Astrocyte (in vitro differentiated cells and primary cell): ENCODE measurements at regions not wholly inside any gene's neighbourhood (a gene's known extent, or its start where the extent isn't known, plus 50 kb on each side); places are given as distances from the start of the nearest gene placed in this dataset.

Experiments used
- DNase-seq: peaks from one replicate; pipeline ENCODE4 v3.0.0-alpha.2; 2010; ENCODE audit warnings: low read depth
- FAIRE-seq: peaks from 2 replicates; lab custom pipeline; 2011; peaks lifted over from hg19 to GRCh38; lab: Jason Lieb, UNC
- H2AFZ ChIP-seq: 2 replicates; pipeline ENCODE4 v1.6.0; 2012; ENCODE audit warnings: low read depth, low read length, inconsistent platforms
- H3K27ac ChIP-seq: 2 replicates; pipeline ENCODE4 v1.5.1; 2011; ENCODE audit warnings: low read depth, low read length, inconsistent platforms
- H3K27me3 ChIP-seq: 2 replicates; pipeline ENCODE4 v1.6.0; 2011; ENCODE audit warnings: low read length, inconsistent platforms; ENCODE audit not compliant: insufficient read depth
- H3K36me3 ChIP-seq: 2 replicates; pipeline ENCODE4 v1.5.1; 2011; ENCODE audit warnings: low read length, inconsistent platforms; ENCODE audit not compliant: insufficient read depth
- H3K4me1 ChIP-seq: 2 replicates; pipeline ENCODE4 v1.5.1; 2011; ENCODE audit warnings: low read length, inconsistent platforms; ENCODE audit not compliant: insufficient read depth
- H3K4me2 ChIP-seq: 2 replicates; pipeline ENCODE4 v1.6.0; 2012; ENCODE audit warnings: low read length, inconsistent platforms
- H3K4me3 ChIP-seq: 2 replicates; pipeline ENCODE4 v1.5.1; 2011; ENCODE audit warnings: low read depth, mild to moderate bottlenecking, low read length, inconsistent platforms; ENCODE audit not compliant: insufficient read depth
- H3K79me2 ChIP-seq: 2 replicates; pipeline ENCODE4 v1.6.0; 2012; ENCODE audit warnings: mild to moderate bottlenecking, low read length, inconsistent platforms; ENCODE audit not compliant: insufficient read depth
- H3K9ac ChIP-seq: 2 replicates; pipeline ENCODE4 v1.6.0; 2012; ENCODE audit warnings: mild to moderate bottlenecking, low read length, inconsistent platforms
- H3K9me3 ChIP-seq: 2 replicates; pipeline ENCODE4 v1.5.1; 2012; ENCODE audit warnings: low read depth, mild to moderate bottlenecking, low read length, inconsistent platforms; ENCODE audit not compliant: insufficient read depth
- H4K20me1 ChIP-seq: 2 replicates; pipeline ENCODE4 v1.6.0; 2012; ENCODE audit warnings: low read length, inconsistent platforms; ENCODE audit not compliant: insufficient read depth
- H3K27ac Mint-ChIP-seq: one replicate; pipeline ENCODE4 v1.8.0; 2021; ENCODE audit warnings: mild to moderate bottlenecking, mixed read lengths; ENCODE audit not compliant: unreplicated experiment
- H3K27me3 Mint-ChIP-seq: one replicate; pipeline ENCODE4 v1.8.0; 2021; ENCODE audit warnings: low read depth, mixed read lengths; ENCODE audit not compliant: unreplicated experiment
- H3K36me3 Mint-ChIP-seq: one replicate; pipeline ENCODE4 v1.8.0; 2021; ENCODE audit warnings: low read depth, mixed read lengths; ENCODE audit not compliant: unreplicated experiment
- H3K4me1 Mint-ChIP-seq: one replicate; pipeline ENCODE4 v1.8.0; 2021; ENCODE audit warnings: low read depth, mixed read lengths; ENCODE audit not compliant: unreplicated experiment
- H3K4me3 Mint-ChIP-seq: one replicate; pipeline ENCODE4 v1.8.0; 2021; ENCODE audit warnings: mild to moderate bottlenecking, moderate library complexity, mixed read lengths; ENCODE audit not compliant: unreplicated experiment
- H3K9me3 Mint-ChIP-seq: one replicate; pipeline ENCODE4 v1.8.0; 2021; ENCODE audit warnings: mild to moderate bottlenecking, mixed read lengths; ENCODE audit not compliant: unreplicated experiment
- EZH2 ChIP-seq: IDR thresholded peaks from 2 replicates; pipeline ENCODE4 v1.6.1; 2012; ENCODE audit warnings: mild to moderate bottlenecking, low read length, inconsistent platforms; ENCODE audit not compliant: insufficient read depth
- TF ChIP-seq, protein P1 (sequence below): IDR thresholded peaks from 2 replicates; pipeline ENCODE4 v1.5.1; 2011; ENCODE audit warnings: low read depth, mild to moderate bottlenecking, inconsistent platforms, low read length, moderate library complexity; ENCODE audit not compliant: insufficient read depth

DNA sequence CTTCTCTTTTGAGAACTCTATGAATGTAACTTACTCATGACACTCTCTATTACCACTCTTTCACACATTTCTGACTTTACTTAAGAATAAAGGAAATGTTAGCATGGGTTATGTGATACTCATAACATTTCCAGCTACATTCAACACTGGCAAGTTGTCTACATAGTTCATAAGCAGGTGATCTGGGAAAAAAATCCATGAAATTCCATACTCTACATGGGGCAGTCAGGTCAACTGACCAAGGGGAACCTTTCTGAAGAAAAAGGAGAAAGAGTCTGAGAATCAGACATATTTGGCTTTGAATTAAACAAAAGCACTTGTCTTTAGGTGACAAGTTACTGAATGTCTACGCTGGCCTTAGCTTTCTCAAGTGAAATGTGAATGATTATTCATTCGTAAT lies 329.1 kb upstream of the ROBO1 start:
- no peaks in the 10 kb centered on the region for H3K4me1 ChIP-seq
- H3K9me3 Mint-ChIP-seq, result no peaks in the 10 kb centered on the region
- H3K27me3 ChIP-seq, result no peaks in the 10 kb centered on the region
- H3K36me3 ChIP-seq, result no peaks in the 10 kb centered on the region
- no peaks in the 10 kb centered on the region for H3K36me3 Mint-ChIP-seq
- no peak overlapping the region for H3K4me3 Mint-ChIP-seq
- no peak overlapping the region for H3K9ac ChIP-seq
- no peaks in the 10 kb centered on the region for H3K4me1 Mint-ChIP-seq
- DNase-seq, result no peak
- H3K4me3 ChIP-seq, result no peak overlapping the region
- FAIRE-seq, result no peak
- H3K27ac Mint-ChIP-seq, result no peak overlapping the region
- no peaks in the 10 kb centered on the region for H3K27me3 Mint-ChIP-seq
- no peak overlapping the region for H3K27ac ChIP-seq
- no peaks in the 10 kb centered on the region for H3K79me2 ChIP-seq
- TF ChIP-seq, protein P1, sequence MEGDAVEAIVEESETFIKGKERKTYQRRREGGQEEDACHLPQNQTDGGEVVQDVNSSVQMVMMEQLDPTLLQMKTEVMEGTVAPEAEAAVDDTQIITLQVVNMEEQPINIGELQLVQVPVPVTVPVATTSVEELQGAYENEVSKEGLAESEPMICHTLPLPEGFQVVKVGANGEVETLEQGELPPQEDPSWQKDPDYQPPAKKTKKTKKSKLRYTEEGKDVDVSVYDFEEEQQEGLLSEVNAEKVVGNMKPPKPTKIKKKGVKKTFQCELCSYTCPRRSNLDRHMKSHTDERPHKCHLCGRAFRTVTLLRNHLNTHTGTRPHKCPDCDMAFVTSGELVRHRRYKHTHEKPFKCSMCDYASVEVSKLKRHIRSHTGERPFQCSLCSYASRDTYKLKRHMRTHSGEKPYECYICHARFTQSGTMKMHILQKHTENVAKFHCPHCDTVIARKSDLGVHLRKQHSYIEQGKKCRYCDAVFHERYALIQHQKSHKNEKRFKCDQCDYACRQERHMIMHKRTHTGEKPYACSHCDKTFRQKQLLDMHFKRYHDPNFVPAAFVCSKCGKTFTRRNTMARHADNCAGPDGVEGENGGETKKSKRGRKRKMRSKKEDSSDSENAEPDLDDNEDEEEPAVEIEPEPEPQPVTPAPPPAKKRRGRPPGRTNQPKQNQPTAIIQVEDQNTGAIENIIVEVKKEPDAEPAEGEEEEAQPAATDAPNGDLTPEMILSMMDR, result no peak
- TF ChIP-seq EZH2, result no peak
- H2AFZ ChIP-seq, result no peak overlapping the region
- no peaks in the 10 kb centered on the region for H4K20me1 ChIP-seq
- no peak overlapping the region for H3K4me2 ChIP-seq
- H3K9me3 ChIP-seq, result no peaks in the 10 kb centered on the region

DNA sequence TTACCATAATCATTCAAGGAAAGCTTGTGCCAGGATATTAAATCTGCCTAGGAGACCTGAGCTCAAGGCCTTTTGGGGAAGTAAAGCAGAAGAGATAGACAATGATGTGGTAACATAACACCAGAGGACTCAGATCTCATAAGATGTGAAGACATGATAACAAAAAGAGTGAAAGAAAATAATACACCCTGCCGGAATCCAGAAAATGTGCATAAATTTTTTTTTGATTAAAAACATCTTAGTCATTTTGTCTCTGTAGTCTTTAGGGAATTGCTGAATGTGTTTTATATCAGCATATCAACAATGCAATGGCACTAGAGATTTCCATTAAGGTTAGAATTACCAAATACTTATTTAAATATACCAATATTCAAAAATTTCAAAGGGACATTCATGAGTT lies 326.8 kb upstream of the ROBO1 start:
- H3K4me3 Mint-ChIP-seq, result no peak overlapping the region
- Histone ChIP-seq H3K4me3 (no peak overlapping the region), H3K79me2 (no peaks in the 10 kb centered on the region), H3K27me3 (no peaks in the 10 kb centered on the region), H2AFZ (peak overlapping the region; percentile 38), H3K4me1 (no peaks in the 10 kb centered on the region), H3K4me2 (no peak overlapping the region), H4K20me1 (no peaks in the 10 kb centered on the region), H3K36me3 (no peaks in the 10 kb centered on the region), H3K27ac (no peak overlapping the region), H3K9ac (no peak overlapping the region), H3K9me3 (no peaks in the 10 kb centered on the region)
- no peak overlapping the region for H3K27ac Mint-ChIP-seq
- FAIRE-seq (no peak), DNase-seq (no peak)
- no peak for TF ChIP-seq EZH2
- TF ChIP-seq, protein P1, result no peak
- H3K4me1 Mint-ChIP-seq, result no peaks in the 10 kb centered on the region
- H3K36me3 Mint-ChIP-seq, result no peaks in the 10 kb centered on the region
- no peaks in the 10 kb centered on the region for H3K27me3 Mint-ChIP-seq
- H3K9me3 Mint-ChIP-seq, result no peaks in the 10 kb centered on the region

DNA sequence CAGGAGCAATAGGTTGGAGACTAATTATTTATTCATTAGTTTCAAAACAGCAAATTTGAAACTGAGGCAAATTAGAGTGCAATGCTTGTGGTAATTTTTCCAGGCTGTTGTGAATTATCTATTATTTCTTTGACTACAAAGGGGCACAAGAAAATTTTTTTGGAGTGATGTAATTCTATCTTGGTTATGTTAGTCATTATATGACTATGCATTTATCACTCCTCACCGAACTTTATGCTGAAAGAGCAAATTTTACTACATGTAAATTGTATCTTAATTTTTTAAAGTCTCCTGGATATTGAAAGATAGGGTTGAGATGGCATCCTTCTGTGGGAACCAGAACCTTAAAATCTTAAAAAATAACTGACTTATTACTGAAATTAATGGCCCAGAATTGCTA lies 320.0 kb upstream of the ROBO1 start:
- Histone ChIP-seq H3K27ac (peak overlapping the region; percentile 72), H2AFZ (peak overlapping the region; percentile 38), H3K27me3 (no peaks in the 10 kb centered on the region), H3K4me1 (peaks cover 5% of the 10 kb centered on the region), H3K4me2 (peak overlapping the region; percentile 50), H3K9me3 (no peaks in the 10 kb centered on the region), H3K79me2 (no peaks in the 10 kb centered on the region), H3K4me3 (no peak overlapping the region), H4K20me1 (no peaks in the 10 kb centered on the region), H3K36me3 (no peaks in the 10 kb centered on the region), H3K9ac (peak overlapping the region; percentile 38)
- Mint-ChIP-seq H3K36me3 (no peaks in the 10 kb centered on the region), H3K4me3 (no peak overlapping the region), H3K4me1 (peaks cover 11% of the 10 kb centered on the region), H3K27ac (peak overlapping the region; percentile 98), H3K27me3 (no peaks in the 10 kb centered on the region), H3K9me3 (no peaks in the 10 kb centered on the region)
- no peak for TF ChIP-seq EZH2
- TF ChIP-seq, protein P1, result no peak
- FAIRE-seq (no peak), DNase-seq (peak; percentile 68)
